ENCODE measurements at regions not wholly inside any gene's neighbourhood (a gene's known extent, or its start where the extent isn't known, plus 50 kb on each side); places are given as distances from the start of the nearest gene placed in this dataset.

DNA sequence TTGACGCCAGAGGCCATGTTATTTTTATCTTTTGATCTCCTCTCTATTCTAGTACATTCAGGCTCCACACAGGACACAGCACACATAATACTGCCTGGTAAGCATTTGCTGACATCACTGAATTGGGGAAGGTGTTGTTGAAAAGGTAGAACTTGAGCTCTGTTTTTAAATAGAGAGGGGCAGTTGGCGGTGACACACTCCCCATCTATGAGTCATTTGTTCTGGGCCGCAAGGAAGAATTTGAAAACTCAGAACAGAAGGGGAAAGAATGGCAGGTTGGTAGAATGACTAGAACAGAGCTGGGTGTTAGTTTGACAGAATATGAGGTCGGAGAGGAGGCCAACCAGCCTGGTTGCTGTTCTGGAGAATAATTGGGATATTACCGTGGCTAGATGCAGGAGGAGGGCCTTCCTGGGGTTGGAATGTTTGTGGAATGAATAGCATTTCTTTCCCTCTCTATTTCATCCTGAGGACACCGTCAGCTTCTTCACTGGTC lies 52.1 kb upstream of the ERRFI1 start:
- ATAC-seq, result peak in 3 of 4 donors; percentile 9 to 26 (median 16)
- Histone ChIP-seq H3K27me3 (no peaks in the 10 kb centered on the region), H3K27ac (peak overlapping the region; percentile 34 to 81 (median 63)), H3K9me3 (no peaks in the 10 kb centered on the region), H3K4me3 (no peak overlapping the region), H3K36me3 (no peaks in the 10 kb centered on the region), H3K4me1 (peaks cover 27 to 32% (median 31%) of the 10 kb centered on the region in 3 donors)
- DNase-seq, result no peak
- FAIRE-seq, result no peak
- intact Hi-C loops (cut with DNase I), result no loop called here
- WGBS, 2 donors, result 69 to 78% methylated on average over 6 of the region's 6 CpGs
- TF ChIP-seq, protein P1, sequence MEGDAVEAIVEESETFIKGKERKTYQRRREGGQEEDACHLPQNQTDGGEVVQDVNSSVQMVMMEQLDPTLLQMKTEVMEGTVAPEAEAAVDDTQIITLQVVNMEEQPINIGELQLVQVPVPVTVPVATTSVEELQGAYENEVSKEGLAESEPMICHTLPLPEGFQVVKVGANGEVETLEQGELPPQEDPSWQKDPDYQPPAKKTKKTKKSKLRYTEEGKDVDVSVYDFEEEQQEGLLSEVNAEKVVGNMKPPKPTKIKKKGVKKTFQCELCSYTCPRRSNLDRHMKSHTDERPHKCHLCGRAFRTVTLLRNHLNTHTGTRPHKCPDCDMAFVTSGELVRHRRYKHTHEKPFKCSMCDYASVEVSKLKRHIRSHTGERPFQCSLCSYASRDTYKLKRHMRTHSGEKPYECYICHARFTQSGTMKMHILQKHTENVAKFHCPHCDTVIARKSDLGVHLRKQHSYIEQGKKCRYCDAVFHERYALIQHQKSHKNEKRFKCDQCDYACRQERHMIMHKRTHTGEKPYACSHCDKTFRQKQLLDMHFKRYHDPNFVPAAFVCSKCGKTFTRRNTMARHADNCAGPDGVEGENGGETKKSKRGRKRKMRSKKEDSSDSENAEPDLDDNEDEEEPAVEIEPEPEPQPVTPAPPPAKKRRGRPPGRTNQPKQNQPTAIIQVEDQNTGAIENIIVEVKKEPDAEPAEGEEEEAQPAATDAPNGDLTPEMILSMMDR (IDR thresholded peaks at IDR 0.05), result no peak

DNA sequence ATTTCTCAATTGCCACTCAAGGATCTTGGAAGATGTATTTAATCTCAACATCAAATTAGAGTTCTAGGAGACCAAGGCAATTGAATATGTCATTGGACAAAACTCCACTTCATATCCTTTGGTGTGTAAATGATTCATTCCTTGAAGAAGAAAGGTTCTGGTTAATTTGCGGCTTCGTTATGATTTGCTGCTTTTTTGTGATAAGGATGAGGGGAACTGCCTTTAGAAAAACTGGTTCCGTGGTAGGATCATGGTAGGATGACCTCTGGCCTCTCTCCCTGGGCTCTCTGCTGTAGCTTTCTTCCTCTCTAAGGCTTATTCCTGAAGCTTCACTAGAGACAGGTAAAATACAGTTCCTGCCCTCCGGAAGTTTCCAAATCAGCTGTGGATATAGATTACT lies 51.5 kb upstream of the ERRFI1 start:
- Histone ChIP-seq H3K4me3 (no peak overlapping the region), H3K36me3 (no peaks in the 10 kb centered on the region), H3K4me1 (peaks cover 27 to 31% (median 29%) of the 10 kb centered on the region in 3 donors), H3K27ac (peak overlapping the region; percentile 34 to 81 (median 63)), H3K27me3 (no peaks in the 10 kb centered on the region), H3K9me3 (no peaks in the 10 kb centered on the region)
- WGBS, 2 donors, result 33 to 41% methylated on average over 4 of the region's 4 CpGs
- FAIRE-seq (peak; percentile 13), DNase-seq (no peak), ATAC-seq (no peak)
- TF ChIP-seq, protein P1 (IDR thresholded peaks at IDR 0.05), result no peak
- intact Hi-C loops (cut with DNase I), result no loop called here

- peak in 4 of 6 donors; percentile 59 to 72 (median 64) for DNase-seq
- H3K36me3 ChIP-seq, result no peaks in the 10 kb centered on the region
- H3K27ac ChIP-seq, result peak overlapping the region; percentile 34 to 81 (median 63)
- H3K27me3 ChIP-seq, result no peaks in the 10 kb centered on the region
- intact Hi-C loops (cut with DNase I), result no loop called here
- FAIRE-seq, result no peak
- peak; percentile 88 to 93 (median 92) for ATAC-seq
- TF ChIP-seq, protein P1 (IDR thresholded peaks at IDR 0.05), result no peak
- peaks cover 27 to 31% (median 29%) of the 10 kb centered on the region in 3 donors for H3K4me1 ChIP-seq
- 24 to 27% methylated on average over 8 of the region's 8 CpGs for WGBS, 2 donors
- H3K9me3 ChIP-seq, result no peaks in the 10 kb centered on the region
- no peak overlapping the region for H3K4me3 ChIP-seq
These were observed 51.0 kb upstream of the ERRFI1 start for GRCh38 chr1:8077120-8077573.

DNA sequence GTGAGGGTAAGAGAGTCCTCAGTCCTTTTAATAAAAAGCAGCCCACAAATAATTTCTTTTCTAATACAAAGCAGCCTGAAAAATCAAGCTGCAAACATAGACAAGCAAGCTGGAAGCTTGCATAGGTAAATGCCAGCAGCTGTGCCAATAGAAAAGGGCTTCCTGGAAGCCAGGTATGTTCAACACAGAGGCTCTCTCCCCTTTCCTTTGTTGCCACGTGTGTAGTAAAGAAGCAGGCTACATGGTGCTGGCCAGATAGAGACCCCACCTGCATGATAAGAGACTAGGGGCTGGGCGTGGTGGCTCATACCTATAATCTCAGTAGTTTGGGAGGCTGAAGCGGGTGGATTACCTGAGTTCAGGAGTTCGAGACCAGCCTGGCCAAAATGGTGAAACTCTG lies 50.1 kb upstream of the ERRFI1 start:
- Histone ChIP-seq H3K4me1 (peaks cover 27 to 36% (median 29%) of the 10 kb centered on the region in 3 donors), H3K27me3 (no peaks in the 10 kb centered on the region), H3K36me3 (no peaks in the 10 kb centered on the region), H3K27ac (peak overlapping the region; percentile 1 to 81 (median 51)), H3K4me3 (no peak overlapping the region), H3K9me3 (no peaks in the 10 kb centered on the region)
- peak; percentile 49 to 64 (median 62) for ATAC-seq
- peak in 2 of 6 donors; percentile 39 to 52 for DNase-seq
- WGBS, 2 donors, result 66 to 67% methylated on average over 4 of the region's 4 CpGs
- no peak for FAIRE-seq
- intact Hi-C loops (cut with DNase I), result no loop called here
- TF ChIP-seq, protein P1 (IDR thresholded peaks at IDR 0.05), result no peak

All from pancreas (tissue), 10 donors.